IMR-90 (cell line): ENCODE measurements at regions not wholly inside any gene's neighbourhood (a gene's known extent, or its start where the extent isn't known, plus 50 kb on each side); places are given as distances from the start of the nearest gene placed in this dataset.

ENCODE experiments used
- ATAC-seq: fragments of 200-7000 bp; cut with Tn5 transposase; 2 replicates; pipeline ENCODE4 v1.9.1; 2020; ENCODE audit warnings: low read depth, mild to moderate bottlenecking, moderate library complexity
- BruUV-seq: library from RNA; stranded (reverse); fragments of 400-500 nt; replicated peaks from 2 replicates; lab custom pipeline; 2021; lab: Mats Ljungman, UMichigan
- CTCF ChIA-PET: fragments of 300-600 bp; formaldehyde crosslinking; extraction: SDS; loops from one replicate; lab custom pipeline; 2021; ENCODE audit warnings: antibody characterized with exemption; lab: Yijun Ruan, JAX
- POLR2A ChIA-PET: fragments of 300-600 bp; sonication (Branson Sonifier 250); formaldehyde crosslinking; loops from one replicate; lab custom pipeline; 2022; ENCODE audit warnings: antibody characterized with exemption; ENCODE audit not compliant: unreplicated experiment; lab: Charles Lee
- DNase-seq: peaks from one replicate; pipeline ENCODE4 v3.0.0; 2013
- H2AFZ ChIP-seq: replicated peaks from 2 replicates; pipeline ENCODE3; 2013; ENCODE audit warnings: low read length, mild to moderate bottlenecking; ENCODE audit not compliant: poor library complexity
- H2AK5ac ChIP-seq: 2 replicates; pipeline ENCODE4 v1.6.1; 2013; ENCODE audit warnings: low read depth, low read length, inconsistent platforms
- H2AK9ac ChIP-seq: replicated peaks from 2 replicates; pipeline ENCODE3; 2013; ENCODE audit warnings: mild to moderate bottlenecking, low read depth, low read length, moderate library complexity; ENCODE audit not compliant: poor library complexity
- H2BK120ac ChIP-seq: 2 replicates; pipeline ENCODE4 v1.6.1; 2013; ENCODE audit warnings: low read depth, low read length, inconsistent platforms
- H2BK15ac ChIP-seq: 3 replicates; pipeline ENCODE4 v1.6.1; 2013; ENCODE audit warnings: low read depth, low read length, inconsistent platforms
- H2BK20ac ChIP-seq: 2 replicates; pipeline ENCODE4 v1.6.1; 2013; ENCODE audit warnings: low read depth, mild to moderate bottlenecking, inconsistent platforms, low read length, moderate library complexity
- H2BK5ac ChIP-seq: 2 replicates; pipeline ENCODE4 v1.6.1; 2013; ENCODE audit warnings: mild to moderate bottlenecking, low read depth, low read length, inconsistent platforms; ENCODE audit not compliant: poor library complexity, severe bottlenecking
- H3K14ac ChIP-seq: replicated peaks from 2 replicates; pipeline ENCODE4 v1.6.1; 2013; ENCODE audit warnings: low read depth, low read length, inconsistent platforms
- H3K18ac ChIP-seq: 2 replicates; pipeline ENCODE4 v1.6.1; 2013; ENCODE audit warnings: low read depth, low read length, control low read depth
- H3K23ac ChIP-seq: 2 replicates; pipeline ENCODE4 v1.6.1; 2013; ENCODE audit warnings: low read depth, low read length, inconsistent platforms
- H3K27ac ChIP-seq: 2 replicates; pipeline ENCODE4 v1.5.1; 2013; ENCODE audit warnings: mild to moderate bottlenecking, control low read depth, low read length; ENCODE audit not compliant: insufficient read depth
- H3K27me3 ChIP-seq: 2 replicates; pipeline ENCODE4 v1.6.1; 2013; ENCODE audit warnings: low read length; ENCODE audit not compliant: control insufficient read depth, insufficient read depth
- H3K36me3 ChIP-seq: 2 replicates; pipeline ENCODE4 v1.6.1; 2013; ENCODE audit warnings: low read length, mixed read lengths; ENCODE audit not compliant: control insufficient read depth, insufficient read depth
- H3K4ac ChIP-seq: 2 replicates; pipeline ENCODE4 v1.6.1; 2013; ENCODE audit warnings: low read depth, low read length, inconsistent platforms
- H3K4me1 ChIP-seq: 2 replicates; pipeline ENCODE4 v1.6.1; 2013; ENCODE audit warnings: low read length, mixed read lengths; ENCODE audit not compliant: control insufficient read depth, insufficient read depth
- H3K4me2 ChIP-seq: 2 replicates; pipeline ENCODE4 v1.6.1; 2013; ENCODE audit warnings: low read depth, mild to moderate bottlenecking, control low read depth, low read length, moderate library complexity
- H3K4me3 ChIP-seq: 2 replicates; pipeline ENCODE4 v1.5.1; 2013; ENCODE audit warnings: low read depth, mild to moderate bottlenecking, control low read depth, low read length, moderate library complexity; ENCODE audit not compliant: insufficient read depth
- H3K56ac ChIP-seq: 2 replicates; pipeline ENCODE4 v1.6.1; 2013; ENCODE audit warnings: low read length, inconsistent platforms; ENCODE audit not compliant: insufficient read depth; ENCODE audit errors: extremely low read depth
- H3K79me1 ChIP-seq, 2 experiments: 2 replicates each; pipeline ENCODE4 v1.6.1; 2013; ENCODE audit warnings: low read length in 2 of 2, inconsistent platforms in 1 of 2, low read depth in 1 of 2
- H3K9ac ChIP-seq: 2 replicates; pipeline ENCODE4 v1.6.1; 2013; ENCODE audit warnings: low read depth, low read length, control low read depth
- H3K9me1 ChIP-seq: 2 replicates; pipeline ENCODE4 v1.6.1; 2013; ENCODE audit warnings: low read length, inconsistent platforms; ENCODE audit not compliant: insufficient read depth
- H3K9me3 ChIP-seq: 2 replicates; pipeline ENCODE4 v1.6.1; 2013; ENCODE audit warnings: low read length; ENCODE audit not compliant: control insufficient read depth, insufficient read depth
- H4K20me1 ChIP-seq: 2 replicates; pipeline ENCODE4 v1.6.1; 2013; ENCODE audit warnings: low read length, inconsistent platforms; ENCODE audit not compliant: insufficient read depth
- H4K5ac ChIP-seq: 2 replicates; pipeline ENCODE4 v1.6.1; 2013; ENCODE audit warnings: mild to moderate bottlenecking, low read depth, low read length, control low read depth
- H4K8ac ChIP-seq, 2 experiments: 2 replicates each; pipeline ENCODE4 v1.6.1; 2013; ENCODE audit warnings: low read depth in 2 of 2, low read length in 2 of 2, control low read depth in 1 of 2, inconsistent platforms in 1 of 2
- H4K91ac ChIP-seq: 2 replicates; pipeline ENCODE4 v1.6.1; 2013; ENCODE audit warnings: low read depth, low read length, inconsistent platforms; ENCODE audit not compliant: insufficient read depth
- BHLHE40 ChIP-seq: fragments of 150-350 bp; IDR thresholded peaks from 2 replicates; pipeline ENCODE4 v1.6.1; 2016; ENCODE audit warnings: mild to moderate bottlenecking, low read depth, low read length
- CHD1 ChIP-seq: IDR thresholded peaks from 2 replicates; pipeline ENCODE4 v1.6.1; 2012; ENCODE audit warnings: low read depth, low read length, improper control_type of control experiment
- ELK1 ChIP-seq: fragments of 150-350 bp; IDR thresholded peaks from 2 replicates; pipeline ENCODE4 v1.6.1; 2016; ENCODE audit warnings: low read depth, mild to moderate bottlenecking, low read length, moderate library complexity, borderline replicate concordance
- MAZ ChIP-seq: IDR thresholded peaks from 2 replicates; pipeline ENCODE4 v1.6.1; 2012; ENCODE audit warnings: low read depth, mild to moderate bottlenecking, low read length, improper control_type of control experiment, moderate library complexity, borderline replicate concordance
- MXI1 ChIP-seq: IDR thresholded peaks from 2 replicates; pipeline ENCODE4 v1.6.1; 2012; ENCODE audit warnings: low read depth, mild to moderate bottlenecking, low read length, moderate library complexity, borderline replicate concordance
- POLR2A ChIP-seq: IDR thresholded peaks from 2 replicates; pipeline ENCODE4 v1.6.1; 2012; ENCODE audit warnings: mild to moderate bottlenecking, low read depth, low read length
- RAD21 ChIP-seq: IDR thresholded peaks from 2 replicates; pipeline ENCODE4 v1.6.1; 2012; ENCODE audit warnings: low read length, improper control_type of control experiment
- RCOR1 ChIP-seq: IDR thresholded peaks from 2 replicates; pipeline ENCODE4 v1.6.1; 2012; ENCODE audit warnings: mild to moderate bottlenecking, low read length, improper control_type of control experiment; ENCODE audit not compliant: insufficient replicate concordance
- SMC3 ChIP-seq: fragments of 150-350 bp; IDR thresholded peaks from 2 replicates; pipeline ENCODE4 v1.6.1; 2016; ENCODE audit warnings: low read depth, mild to moderate bottlenecking, antibody characterized with exemption, low read length, moderate library complexity
- USF2 ChIP-seq: fragments of 150-350 bp; IDR thresholded peaks from 2 replicates; pipeline ENCODE4 v1.6.1; 2017; ENCODE audit warnings: mild to moderate bottlenecking, antibody characterized with exemption, low read length, low read depth
- WGBS, 2 experiments: methylation state at CpG; one replicate each; pipeline versions ENCODE4 v1.1.5 to v1.1.7; 2013; ENCODE audit warnings: missing lambda C conversion rate in 2 of 2; ENCODE audit not compliant: insufficient read length in 1 of 2; ENCODE audit errors: extremely low coverage in 2 of 2; 5-methylcytosine and 5-hydroxymethylcytosine counted together
- dilution Hi-C: fragments of 300-500 bp; cut with HindIII; formaldehyde crosslinking; loops from one replicate; pipeline ENCODE4 v1.14.3; 2018; ENCODE audit warnings: low sequenced_read_pairs; ENCODE audit not compliant: unreplicated experiment
- in situ Hi-C: fragments of 300-500 bp; cut with MboI; formaldehyde crosslinking; loops from 3 replicates; pipeline ENCODE4 v1.14.3; 2019; ENCODE audit warnings: low sequenced_read_pairs, inconsistent platforms, mixed read lengths
- intact Hi-C: fragments of 100-400 bp; cut with micrococcal nuclease; formaldehyde crosslinking; loops from 2 replicates; pipeline ENCODE4 v1.10.0; 2022

GRCh38 chr2:158900345-158900744 lies 68.1 kb upstream of the TANC1 start:
- H2AFZ ChIP-seq, result no peak overlapping the region
- H3K9me3 ChIP-seq, result no peaks in the 10 kb centered on the region
- H3K9ac ChIP-seq, result no peak overlapping the region
- POLR2A ChIA-PET, result no interaction called here
- H3K56ac ChIP-seq, result no peak overlapping the region
- no peak overlapping the region for H3K4me2 ChIP-seq
- 83% methylated on average over 5 of the region's 8 CpGs; no CpG with 5 or more reads in 1 of the 2 experiments for WGBS, 2 experiments
- CTCF ChIA-PET, result interaction anchor here (0.5 to 1.0 kb wide), 2 partner anchors 11 to 219 kb away, joined by 3 to 4 read pairs; no protein-coding TSS in a partner anchor
- H4K5ac ChIP-seq, result no peak overlapping the region
- BruUV-seq, result no TSS peak
- no peak overlapping the region for H2BK15ac ChIP-seq
- no peak overlapping the region for H4K91ac ChIP-seq
- H3K79me1 ChIP-seq, result no peaks in the 10 kb centered on the region
- no peaks in the 10 kb centered on the region for H3K36me3 ChIP-seq
- TF ChIP-seq MXI1 (no peak), MAZ (no peak), USF2 (no peak), POLR2A (no peak), BHLHE40 (no peak), RAD21 (no peak), ELK1 (no peak), CHD1 (no peak), RCOR1 (no peak), SMC3 (no peak)
- H4K8ac ChIP-seq, result no peak overlapping the region
- no peak overlapping the region for H2AK9ac ChIP-seq
- DNase-seq (no peak), ATAC-seq (no peak)
- H4K20me1 ChIP-seq, result no peaks in the 10 kb centered on the region
- H3K23ac ChIP-seq, result no peak overlapping the region
- no peak overlapping the region for H3K18ac ChIP-seq
- no peak overlapping the region for H3K4me3 ChIP-seq
- dilution Hi-C loops (loop anchor here (25.0 kb wide), 1 partner anchor 212 kb away; no protein-coding TSS in a partner anchor), intact Hi-C loops (loop anchor here (2.0 to 10.0 kb wide), 4 partner anchors 267 to 904 kb away; partner anchors contain the start of gene MARCHF7), in situ Hi-C loops (no loop called here)
- no peak overlapping the region for H2BK20ac ChIP-seq
- H2BK5ac ChIP-seq, result no peak overlapping the region
- peaks cover 2% of the 10 kb centered on the region for H3K4me1 ChIP-seq
- H3K9me1 ChIP-seq, result no peaks in the 10 kb centered on the region; the same call in 1 of the 2 replicates
- H2AK5ac ChIP-seq, result no peak overlapping the region
- no peaks in the 10 kb centered on the region for H3K27me3 ChIP-seq
- no peak overlapping the region for H3K14ac ChIP-seq
- H2BK120ac ChIP-seq, result no peak overlapping the region
- H3K4ac ChIP-seq, result no peak overlapping the region
- no peak overlapping the region for H3K27ac ChIP-seq
